ENCODE measurements at regions not wholly inside any gene's neighbourhood (a gene's known extent, or its start where the extent isn't known, plus 50 kb on each side); places are given as distances from the start of the nearest gene placed in this dataset.
"Not testable (repeated sequence)": the region's sequence is repeated elsewhere in the genome, so short reads cannot be mapped to it uniquely, and the experiment has no call there.

DNA sequence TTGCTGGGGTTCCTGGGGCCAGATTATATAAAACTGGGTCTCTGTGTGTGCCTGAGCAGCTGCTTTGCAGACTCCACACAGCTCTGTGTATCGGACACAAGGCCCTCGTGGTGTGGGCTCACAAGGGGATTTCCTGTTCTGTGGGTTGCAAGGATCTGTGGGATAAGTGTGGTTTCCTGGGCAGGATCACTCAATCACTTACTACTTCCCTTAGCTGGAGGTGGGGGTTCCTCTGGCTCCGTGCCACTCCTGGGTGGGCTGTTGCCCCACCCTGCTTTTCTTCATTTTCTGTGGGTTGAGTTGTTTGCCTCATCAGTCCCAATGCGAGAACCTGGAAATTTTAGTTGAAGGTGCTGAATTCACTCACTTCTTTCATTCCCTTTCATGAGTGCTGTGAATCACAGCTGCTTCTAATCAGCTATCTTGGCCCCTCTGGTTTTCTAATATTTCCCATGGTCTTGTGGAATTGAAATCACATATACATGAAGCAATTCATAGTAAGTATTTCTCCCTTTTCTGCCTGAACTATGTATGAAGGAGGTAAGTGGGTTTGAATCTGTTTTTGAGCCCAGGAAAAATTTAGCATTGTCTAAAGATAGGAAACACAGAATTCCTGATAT is 196.3 kb downstream of the DCDC2C start:
- DNase-seq (ENCODE audit: low spot score), result no peak

GRCh38 chr2:3902131-3902530 is 198.8 kb downstream of the DCDC2C start:
- DNase-seq (ENCODE audit: low spot score), result no peak

DNA sequence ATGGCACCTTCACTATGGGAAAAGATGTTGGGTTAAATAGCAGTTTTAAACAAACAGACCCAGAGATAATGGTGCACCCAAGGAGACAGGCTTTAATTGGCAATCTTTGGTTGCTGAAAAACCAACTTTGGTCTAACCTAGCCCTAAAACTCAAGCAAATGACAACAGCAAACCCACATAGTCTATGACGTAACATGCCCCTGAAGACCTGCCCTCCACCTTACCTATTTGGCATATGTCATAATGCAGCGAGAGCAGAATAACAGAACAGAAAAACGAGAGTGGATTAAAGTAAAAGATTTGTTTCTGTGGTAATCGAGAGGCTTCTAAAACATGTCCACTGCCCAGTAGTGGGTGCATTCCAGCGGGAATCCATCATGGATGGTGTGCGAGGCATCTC is 200.7 kb downstream of the DCDC2C start:
- DNase-seq (ENCODE audit: low spot score), result no peak

DNA sequence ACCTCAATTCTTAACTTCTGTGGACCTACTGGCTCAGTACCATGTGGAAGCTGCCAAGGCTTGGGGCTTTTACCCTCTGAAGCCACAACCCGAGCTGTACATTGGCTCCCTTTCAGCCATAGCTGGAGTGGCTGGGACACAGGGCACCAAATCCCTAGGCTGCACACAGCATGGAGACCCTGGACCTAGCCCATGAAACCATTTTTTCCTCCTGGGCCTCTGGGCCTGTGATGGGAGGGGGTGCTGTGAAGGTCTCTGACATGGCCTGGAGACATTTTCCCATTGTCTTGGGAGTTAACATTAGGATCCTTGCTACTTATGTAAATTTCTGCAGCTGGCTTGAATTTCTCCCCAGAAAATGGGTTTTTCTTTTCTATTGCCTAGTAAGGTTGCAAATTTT is 205.1 kb downstream of the DCDC2C start:
- DNase-seq (ENCODE audit: low spot score), result not testable (repeated sequence)

DNA sequence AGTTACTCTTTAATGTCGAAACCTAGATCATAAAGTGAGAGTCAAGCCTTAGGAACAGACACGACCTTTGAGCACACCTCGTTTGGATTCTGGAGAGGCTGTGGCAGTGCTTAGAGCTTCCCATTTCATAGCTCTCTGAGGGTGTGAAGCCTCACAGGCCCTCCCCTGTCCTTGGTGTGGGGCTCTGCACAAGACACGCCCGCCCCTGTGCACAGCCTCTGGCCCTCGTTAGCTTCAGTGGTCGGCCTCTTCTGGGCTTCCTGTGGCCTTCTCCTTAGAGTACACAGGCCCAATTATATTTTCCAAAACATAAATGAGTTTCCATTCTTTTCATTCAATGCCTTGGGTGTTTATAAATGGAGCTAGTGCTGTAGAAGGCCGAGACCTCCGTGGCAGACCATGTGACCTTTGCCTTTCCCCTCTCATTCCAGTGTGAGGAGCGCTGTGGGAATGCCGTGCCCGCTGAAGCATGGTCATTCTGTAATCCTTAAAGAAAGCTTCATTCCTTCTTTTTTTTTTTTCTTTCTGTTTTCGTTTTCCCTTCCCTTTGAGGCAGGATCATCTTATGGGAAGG is 208.6 kb downstream of the DCDC2C start:
- DNase-seq (ENCODE audit: low spot score), result no peak

GRCh38 chr2:3913166-3913565 is 209.8 kb downstream of the DCDC2C start:
- DNase-seq (ENCODE audit: low spot score), result no peak

GRCh38 chr2:3914241-3914640 is 210.9 kb downstream of the DCDC2C start:
- no peak for DNase-seq (ENCODE audit: low spot score)

- no peak for DNase-seq (ENCODE audit: low spot score)
Measured at GRCh38 chr2:3927031-3927430, 223.7 kb downstream of the DCDC2C start.

GRCh38 chr2:3929374-3929773 is 226.0 kb downstream of the DCDC2C start:
- DNase-seq (ENCODE audit: low spot score), result no peak

- DNase-seq (ENCODE audit: low spot score), result no peak
Measured at GRCh38 chr2:3930246-3930645, 226.9 kb downstream of the DCDC2C start.

DNA sequence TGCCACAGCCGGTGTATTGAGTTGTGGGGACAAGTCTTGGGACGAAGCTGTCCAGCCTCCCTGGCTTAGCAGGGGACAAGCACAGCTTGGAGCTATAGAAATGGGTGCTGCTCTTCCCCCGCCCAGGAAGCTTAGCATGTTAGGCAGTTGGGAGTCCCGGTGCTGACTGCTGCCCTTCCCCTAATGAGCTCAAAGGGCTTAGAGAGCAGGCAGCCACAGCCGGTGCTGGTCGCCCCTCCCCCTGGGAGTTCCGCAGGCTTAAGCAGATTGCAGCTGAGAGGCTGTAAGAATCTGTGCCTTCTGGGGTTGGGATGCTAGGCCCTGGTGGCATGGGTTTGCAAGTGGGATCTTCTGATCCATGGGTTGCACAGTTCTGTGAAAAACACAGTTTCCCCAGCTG is 237.3 kb downstream of the DCDC2C start:
- DNase-seq (ENCODE audit: low spot score), result no peak

DNA sequence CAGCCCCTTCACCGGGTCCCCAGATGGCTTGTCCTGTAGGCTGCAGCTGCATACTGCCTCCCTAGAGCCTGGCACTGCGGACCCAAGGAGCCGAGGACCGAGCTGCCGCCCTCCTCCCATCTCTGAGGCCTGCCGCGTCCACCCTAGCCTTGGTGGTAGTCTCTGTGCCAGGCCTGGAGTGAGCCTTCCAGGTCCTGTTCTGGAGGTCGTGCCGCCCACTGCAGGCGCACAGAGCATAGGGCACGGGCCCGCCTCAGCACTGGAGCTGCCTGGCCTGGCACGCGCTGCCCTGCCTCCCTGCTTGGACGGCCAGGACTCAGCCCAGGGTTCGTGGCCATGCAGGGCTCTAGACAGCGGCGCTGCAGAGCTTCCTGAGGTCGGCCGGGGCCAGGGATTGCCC is 239.5 kb downstream of the DCDC2C start:
- DNase-seq (ENCODE audit: low spot score), result no peak

GRCh38 chr2:3944071-3944470 is 240.7 kb downstream of the DCDC2C start:
- no peak for DNase-seq (ENCODE audit: low spot score)

DNA sequence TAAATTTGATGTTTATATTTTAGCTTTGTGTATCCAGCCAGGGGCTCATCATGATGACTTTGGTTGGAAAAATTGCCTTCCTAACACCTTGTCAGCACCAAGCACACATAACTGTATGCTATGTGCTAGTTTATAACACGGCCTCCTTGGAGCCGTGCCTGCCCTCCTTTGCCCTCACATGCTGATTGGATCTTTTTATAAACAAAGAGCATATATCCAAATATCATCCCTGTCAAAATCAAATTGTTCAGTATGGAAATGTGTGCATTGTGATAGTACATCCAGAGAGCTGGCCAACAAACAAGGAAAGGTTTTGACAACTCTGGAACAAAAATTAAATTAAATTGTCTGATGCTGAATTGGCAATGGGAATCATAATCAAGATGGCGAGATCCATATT is 241.5 kb downstream of the DCDC2C start:
- DNase-seq (ENCODE audit: low spot score), result no peak

GRCh38 chr2:3948191-3948590 is 244.8 kb downstream of the DCDC2C start:
- DNase-seq (ENCODE audit: low spot score), result no peak

DNA sequence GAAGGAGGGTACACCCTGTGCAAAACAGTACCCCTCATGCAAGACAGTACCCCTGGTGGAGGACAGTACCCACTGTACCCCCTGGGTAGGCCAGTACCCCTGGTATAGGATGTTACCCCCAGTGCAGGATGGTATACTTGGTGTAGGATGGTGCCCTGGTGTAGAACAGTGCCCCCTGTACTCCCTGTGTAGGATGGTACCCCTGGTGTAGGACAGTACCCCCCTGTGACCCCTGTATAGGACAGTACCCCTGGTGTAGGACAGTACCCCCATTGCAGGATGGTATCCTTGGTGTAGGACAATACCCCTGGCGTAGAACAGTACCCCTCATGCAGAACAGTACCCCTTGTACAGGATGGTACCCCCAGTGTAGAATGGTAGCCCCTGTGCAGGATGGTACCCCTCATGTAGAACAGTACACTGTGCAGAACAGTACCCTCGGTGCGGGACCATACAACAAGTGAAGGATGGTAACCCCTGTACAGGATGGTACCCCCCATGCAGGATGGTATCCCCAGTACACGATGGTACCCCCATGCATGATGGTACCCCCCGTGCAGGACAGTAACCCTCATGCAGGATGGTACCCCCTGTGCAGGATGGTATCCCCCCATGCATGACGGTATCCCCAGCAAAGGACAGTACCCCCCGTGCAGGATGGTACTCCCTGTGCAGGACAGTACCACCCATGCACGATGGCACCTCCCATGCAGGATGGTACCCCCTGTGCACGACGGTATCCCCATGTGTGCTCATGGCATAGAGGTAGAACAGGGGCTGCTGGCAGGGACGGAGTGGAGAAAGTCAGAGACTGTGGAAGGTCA is 248.0 kb downstream of the DCDC2C start:
- no peak for DNase-seq (ENCODE audit: low spot score)

DNA sequence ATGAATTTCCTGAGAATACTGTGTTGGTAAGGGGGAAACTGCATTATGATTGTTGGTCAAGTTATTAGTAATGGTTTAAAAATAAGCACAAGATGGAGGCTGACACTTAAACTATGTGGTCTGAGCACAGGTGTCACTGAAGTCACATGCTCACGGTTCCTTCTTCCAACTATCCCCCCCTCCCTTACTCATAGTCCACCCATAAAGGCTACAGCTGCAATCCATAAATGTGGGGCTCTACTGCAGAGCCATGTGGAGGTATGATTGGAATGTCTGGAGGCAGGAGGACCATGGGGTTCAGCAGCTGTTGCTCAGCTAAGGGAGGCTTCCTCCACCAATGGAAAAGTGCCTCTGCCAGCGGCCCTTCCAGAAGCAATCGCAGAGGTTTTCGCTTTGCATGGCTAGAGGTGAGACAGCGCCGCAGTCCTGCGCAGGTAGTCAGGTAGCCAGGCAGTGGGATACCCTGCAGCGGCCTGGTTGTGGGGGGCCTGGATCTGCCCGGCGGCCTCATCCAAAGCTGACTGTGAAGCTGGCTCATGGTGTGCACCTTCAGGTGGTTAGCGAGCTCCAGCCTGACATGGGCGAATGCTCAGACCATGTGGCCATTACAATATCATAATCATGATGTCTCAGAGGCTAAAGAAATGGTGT is 249.6 kb downstream of the DCDC2C start:
- DNase-seq (ENCODE audit: low spot score), result no peak

GRCh38 chr2:3954261-3954660 is 250.9 kb downstream of the DCDC2C start:
- DNase-seq (ENCODE audit: low spot score), result no peak

GRCh38 chr2:3956406-3956805 is 253.0 kb downstream of the DCDC2C start:
- no peak for DNase-seq (ENCODE audit: low spot score)

DNA sequence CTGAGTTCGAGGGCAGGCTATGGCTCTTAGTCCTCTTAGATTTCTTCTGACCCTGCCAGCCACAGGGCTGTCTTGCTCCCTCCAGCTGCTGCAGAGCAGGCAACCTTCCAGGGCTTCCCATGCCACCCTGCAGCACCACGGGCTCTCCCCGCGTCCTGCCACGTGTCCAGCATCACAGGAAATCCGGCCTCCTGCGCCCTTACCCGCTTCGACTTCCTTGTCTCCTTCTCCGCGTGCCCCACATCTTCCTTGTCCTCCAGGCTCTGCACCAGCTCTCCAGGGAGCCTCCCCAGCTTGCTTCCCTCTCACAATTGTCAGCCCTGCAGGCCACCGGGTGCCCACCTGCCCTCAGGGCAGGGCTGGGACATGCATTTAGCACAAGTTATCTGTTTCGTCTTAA is 253.5 kb downstream of the DCDC2C start:
- no peak for DNase-seq (ENCODE audit: low spot score)

DNA sequence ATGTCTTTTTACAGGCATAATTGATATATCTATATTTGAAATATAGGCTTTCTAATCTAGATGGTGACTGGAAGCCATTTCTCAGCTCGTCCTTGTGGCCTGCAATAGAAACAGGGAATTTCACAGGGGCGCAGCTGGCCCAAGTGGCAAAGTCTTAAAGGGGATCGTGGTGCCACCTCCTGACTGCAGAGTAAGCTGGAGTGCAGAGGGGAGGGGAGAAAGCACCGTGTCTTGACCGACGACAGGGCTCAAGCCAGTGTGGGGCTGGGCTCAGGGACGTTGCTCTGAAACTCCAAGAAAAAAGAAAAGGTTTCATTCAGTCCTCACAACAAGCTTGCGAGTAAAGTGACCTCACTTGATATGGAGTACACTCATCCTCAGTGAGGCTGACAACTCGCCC is 255.1 kb downstream of the DCDC2C start:
- DNase-seq (ENCODE audit: low spot score), result no peak

DNA sequence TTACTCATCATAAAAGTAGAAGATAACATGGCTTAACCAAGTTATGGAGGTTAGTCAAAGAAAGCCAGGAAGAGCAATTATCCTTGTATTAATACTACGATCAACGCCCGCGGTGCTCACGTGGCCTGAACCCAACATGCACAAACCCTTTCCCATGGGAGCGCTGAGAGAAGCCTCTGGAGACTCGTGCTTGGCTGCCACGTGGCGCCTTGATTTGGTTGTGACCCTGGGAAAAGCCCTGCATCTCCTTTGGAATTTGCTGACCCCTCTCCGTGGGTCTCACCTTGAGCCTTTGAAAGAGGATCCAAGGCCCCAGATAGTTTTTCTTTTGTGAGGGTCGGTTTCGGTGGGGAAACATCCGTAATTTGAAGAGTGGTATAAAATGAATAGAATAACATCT is 255.6 kb downstream of the DCDC2C start:
- DNase-seq (ENCODE audit: low spot score), result no peak

- DNase-seq (ENCODE audit: low spot score), result peak; percentile 42
Measured at GRCh38 chr2:3959372-3959771, 256.0 kb downstream of the DCDC2C start.

Measured in NAMALWA (cell line).